PC-9 (cell line): ENCODE measurements at regions not wholly inside any gene's neighbourhood (a gene's known extent, or its start where the extent isn't known, plus 50 kb on each side); places are given as distances from the start of the nearest gene placed in this dataset.

Source experiments
- BruUV-seq: library from RNA; stranded (reverse); fragments of 400-500 nt; replicated peaks from 2 replicates; lab custom pipeline; 2021; lab: Mats Ljungman, UMichigan
- CTCF ChIA-PET: fragments of 300-600 bp; sonication (Branson Sonifier 250); formaldehyde crosslinking; loops from one replicate; lab custom pipeline; 2022; ENCODE audit warnings: antibody characterized with exemption; lab: Charles Lee
- POLR2A ChIA-PET: fragments of 300-600 bp; sonication (Branson Sonifier 250); formaldehyde crosslinking; loops from one replicate; lab custom pipeline; 2022; ENCODE audit warnings: antibody characterized with exemption; ENCODE audit not compliant: unreplicated experiment; lab: Charles Lee
- DNase-seq, 2 experiments: peaks; one replicate each; pipeline versions ENCODE4 v3.0.0 to v3.0.0-alpha.2; 2015 to 2022; ENCODE audit warnings: mixed read lengths in 1 of 2
- H2AFZ ChIP-seq: fragments of 200-600 bp; sonication (generic); 2 replicates; pipeline ENCODE4 v1.8.1; 2017; ENCODE audit warnings: antibody characterized with exemption
- H3F3A ChIP-seq: fragments of 200-600 bp; sonication (generic); 2 replicates; pipeline ENCODE4 v1.8.1; 2017; ENCODE audit warnings: antibody characterized with exemption, mild to moderate bottlenecking, low read depth; ENCODE audit not compliant: insufficient read depth
- H3K27ac ChIP-seq: fragments of 200-600 bp; sonication (generic); 2 replicates; pipeline ENCODE4 v1.6.1; 2016; ENCODE audit warnings: mixed run types
- H3K27me3 ChIP-seq: fragments of 200-600 bp; sonication (generic); 2 replicates; pipeline ENCODE4 v1.6.1; 2016; ENCODE audit warnings: low read depth, mixed run types; ENCODE audit not compliant: insufficient read depth
- H3K36me3 ChIP-seq: fragments of 200-600 bp; sonication (generic); 2 replicates; pipeline ENCODE4 v1.6.1; 2016; ENCODE audit warnings: low read depth, mixed run types
- H3K4me1 ChIP-seq: fragments of 200-600 bp; sonication (generic); replicated peaks from 2 replicates; pipeline ENCODE4 v1.6.1; 2016; ENCODE audit warnings: mixed run types; ENCODE audit not compliant: insufficient read depth
- H3K4me2 ChIP-seq: fragments of 200-600 bp; sonication (generic); 2 replicates; pipeline ENCODE4 v1.6.1; 2017; ENCODE audit warnings: mixed run types
- H3K4me3 ChIP-seq: fragments of 200-600 bp; sonication (generic); 2 replicates; pipeline ENCODE4 v1.6.1; 2016; ENCODE audit warnings: mixed run types
- H3K79me2 ChIP-seq: fragments of 200-600 bp; sonication (generic); 2 replicates; pipeline ENCODE4 v1.6.1; 2017; ENCODE audit warnings: low read depth, mixed run types
- H3K9me2 ChIP-seq: fragments of 200-600 bp; sonication (generic); 2 replicates; pipeline ENCODE4 v1.8.1; 2017; ENCODE audit warnings: mild to moderate bottlenecking; ENCODE audit not compliant: insufficient read depth
- H3K9me3 ChIP-seq: fragments of 200-600 bp; sonication (generic); 2 replicates; pipeline ENCODE4 v1.8.1; 2016; ENCODE audit warnings: low read depth; ENCODE audit not compliant: insufficient read depth
- H4K20me1 ChIP-seq: fragments of 200-600 bp; sonication (generic); 2 replicates; pipeline ENCODE4 v1.8.1; 2017; ENCODE audit not compliant: insufficient read depth
- EZH2 ChIP-seq: fragments of 200-600 bp; sonication (generic); IDR thresholded peaks from 2 replicates; pipeline ENCODE4 v1.8.0; 2017; ENCODE audit warnings: antibody characterized with exemption, low read depth
- intact Hi-C: fragments of 100-400 bp; cut with micrococcal nuclease; formaldehyde crosslinking; loops from one replicate; pipeline ENCODE4 v1.10.0; 2022; ENCODE audit not compliant: unreplicated experiment
- TF ChIP-seq, protein P1 (sequence below): fragments of 200-600 bp; sonication (generic); conservative IDR thresholded peaks from 2 replicates; pipeline ENCODE4 v1.6.1; 2017; ENCODE audit warnings: mixed run types, antibody characterized with exemption, mild to moderate bottlenecking, moderate library complexity

DNA sequence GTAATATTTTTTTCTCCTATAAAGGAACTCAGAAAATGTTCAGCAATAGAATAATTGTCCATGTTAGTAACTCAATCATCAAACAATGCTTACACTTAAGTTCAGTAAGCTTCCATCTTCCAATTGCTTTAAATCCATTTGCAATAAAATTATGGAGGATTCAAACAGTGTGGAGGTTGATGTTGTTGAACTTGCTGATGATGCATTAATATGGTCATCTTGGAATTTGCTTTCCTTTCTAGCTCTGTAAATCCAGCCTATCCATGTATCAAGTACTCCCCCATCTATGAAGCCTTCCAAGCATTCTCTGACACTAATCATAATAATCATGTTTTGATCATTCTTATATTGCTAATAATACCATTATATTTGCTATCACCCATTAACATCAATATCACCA, 378.4 kb upstream of the CNTN3 start:
- Histone ChIP-seq H3K9me2 (no peaks in the 10 kb centered on the region), H3K79me2 (no peaks in the 10 kb centered on the region), H3K36me3 (no peaks in the 10 kb centered on the region), H3K27ac (no peak overlapping the region), H4K20me1 (no peaks in the 10 kb centered on the region; the same call in 1 of the 2 replicates), H2AFZ (no peak overlapping the region), H3K9me3 (no peaks in the 10 kb centered on the region), H3K27me3 (no peaks in the 10 kb centered on the region), H3K4me2 (no peak overlapping the region), H3K4me3 (no peak overlapping the region), H3F3A (no peaks in the 10 kb centered on the region), H3K4me1 (no peaks in the 10 kb centered on the region)
- no TSS peak for BruUV-seq
- no peak for TF ChIP-seq EZH2
- TF ChIP-seq, protein P1, sequence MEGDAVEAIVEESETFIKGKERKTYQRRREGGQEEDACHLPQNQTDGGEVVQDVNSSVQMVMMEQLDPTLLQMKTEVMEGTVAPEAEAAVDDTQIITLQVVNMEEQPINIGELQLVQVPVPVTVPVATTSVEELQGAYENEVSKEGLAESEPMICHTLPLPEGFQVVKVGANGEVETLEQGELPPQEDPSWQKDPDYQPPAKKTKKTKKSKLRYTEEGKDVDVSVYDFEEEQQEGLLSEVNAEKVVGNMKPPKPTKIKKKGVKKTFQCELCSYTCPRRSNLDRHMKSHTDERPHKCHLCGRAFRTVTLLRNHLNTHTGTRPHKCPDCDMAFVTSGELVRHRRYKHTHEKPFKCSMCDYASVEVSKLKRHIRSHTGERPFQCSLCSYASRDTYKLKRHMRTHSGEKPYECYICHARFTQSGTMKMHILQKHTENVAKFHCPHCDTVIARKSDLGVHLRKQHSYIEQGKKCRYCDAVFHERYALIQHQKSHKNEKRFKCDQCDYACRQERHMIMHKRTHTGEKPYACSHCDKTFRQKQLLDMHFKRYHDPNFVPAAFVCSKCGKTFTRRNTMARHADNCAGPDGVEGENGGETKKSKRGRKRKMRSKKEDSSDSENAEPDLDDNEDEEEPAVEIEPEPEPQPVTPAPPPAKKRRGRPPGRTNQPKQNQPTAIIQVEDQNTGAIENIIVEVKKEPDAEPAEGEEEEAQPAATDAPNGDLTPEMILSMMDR, result no peak
- CTCF ChIA-PET, result no interaction called here
- POLR2A ChIA-PET, result no interaction called here
- DNase-seq, result no peak
- intact Hi-C loops, result no loop called here

DNA sequence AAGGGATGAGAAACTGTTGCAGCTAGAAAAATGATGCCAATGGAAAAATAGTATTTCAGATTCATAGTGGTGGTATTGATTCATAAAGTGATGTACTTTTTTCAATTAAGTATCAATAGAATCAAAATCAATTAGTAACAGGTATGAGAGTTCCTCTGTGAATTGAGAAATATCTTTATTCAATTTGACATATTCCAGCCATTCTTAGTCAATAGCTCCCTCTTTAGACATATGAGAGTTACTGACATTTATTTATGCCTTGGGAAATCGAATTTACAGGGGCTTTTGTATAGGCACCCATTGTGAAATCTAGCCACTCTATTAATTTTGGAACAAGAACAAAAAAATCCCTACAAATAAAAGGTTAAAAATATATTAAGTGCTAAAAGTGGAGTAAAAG, 386.9 kb upstream of the CNTN3 start:
- H3K27ac ChIP-seq, result no peak overlapping the region
- intact Hi-C loops, result no loop called here
- no peaks in the 10 kb centered on the region for H3K79me2 ChIP-seq
- H3K4me1 ChIP-seq, result no peaks in the 10 kb centered on the region
- no peak overlapping the region for H3K4me3 ChIP-seq
- ChIA-PET CTCF (interaction anchor here (0.5 to 0.6 kb wide), 2 partner anchors 11 to 65 kb away, joined by 3 to 5 read pairs; no protein-coding TSS in a partner anchor), POLR2A (no interaction called here)
- no peaks in the 10 kb centered on the region for H3K27me3 ChIP-seq
- H3K9me2 ChIP-seq, result no peaks in the 10 kb centered on the region
- no peaks in the 10 kb centered on the region for H3F3A ChIP-seq
- no peak overlapping the region for H2AFZ ChIP-seq
- TF ChIP-seq, protein P1, result peak; percentile 54
- no peak for TF ChIP-seq EZH2
- no peak for DNase-seq
- H4K20me1 ChIP-seq, result no peaks in the 10 kb centered on the region
- H3K36me3 ChIP-seq, result no peaks in the 10 kb centered on the region
- H3K4me2 ChIP-seq, result no peak overlapping the region
- no TSS peak for BruUV-seq
- H3K9me3 ChIP-seq, result no peaks in the 10 kb centered on the region

DNA sequence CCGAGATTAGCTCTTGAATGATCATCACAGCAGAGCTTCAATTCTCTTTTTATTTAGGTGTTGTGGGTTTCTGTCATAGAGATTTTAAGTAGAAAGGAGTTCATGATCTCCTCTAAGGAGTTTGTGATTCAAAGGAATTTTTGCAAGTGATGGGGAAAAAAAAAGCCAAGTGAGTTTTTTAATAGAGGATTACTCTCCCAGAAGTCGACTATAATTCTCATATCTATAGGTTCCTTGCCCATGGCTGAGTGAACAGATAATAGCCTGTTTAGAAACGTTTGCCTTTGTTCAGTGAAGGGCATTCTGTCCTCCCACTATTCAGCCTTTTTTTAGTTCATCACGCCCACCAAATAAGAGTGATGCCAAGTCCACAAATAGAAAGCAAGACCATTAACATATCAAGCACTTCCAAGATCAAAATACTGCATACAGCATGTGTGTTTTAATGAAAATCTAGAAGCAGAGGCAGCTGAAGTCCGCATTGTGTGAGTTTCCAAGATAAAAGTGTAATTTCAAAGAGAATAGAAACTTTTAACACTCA, 398.4 kb upstream of the CNTN3 start:
- no TSS peak for BruUV-seq
- no peak overlapping the region for H2AFZ ChIP-seq
- no peak for TF ChIP-seq EZH2
- H3K4me3 ChIP-seq, result no peak overlapping the region
- no peaks in the 10 kb centered on the region for H3K4me1 ChIP-seq
- H3K27ac ChIP-seq, result no peak overlapping the region
- ChIA-PET POLR2A (no interaction called here), CTCF (interaction anchor here (0.7 kb wide), 1 partner anchor 11 kb away, joined by 3 read pairs; no protein-coding TSS in a partner anchor)
- intact Hi-C loops, result no loop called here
- H3K79me2 ChIP-seq, result no peaks in the 10 kb centered on the region
- no peaks in the 10 kb centered on the region for H4K20me1 ChIP-seq
- DNase-seq, result no peak
- H3K9me2 ChIP-seq, result no peaks in the 10 kb centered on the region
- no peaks in the 10 kb centered on the region for H3K36me3 ChIP-seq
- H3K27me3 ChIP-seq, result no peaks in the 10 kb centered on the region
- H3K9me3 ChIP-seq, result no peaks in the 10 kb centered on the region
- no peak overlapping the region for H3K4me2 ChIP-seq
- no peaks in the 10 kb centered on the region for H3F3A ChIP-seq

DNA sequence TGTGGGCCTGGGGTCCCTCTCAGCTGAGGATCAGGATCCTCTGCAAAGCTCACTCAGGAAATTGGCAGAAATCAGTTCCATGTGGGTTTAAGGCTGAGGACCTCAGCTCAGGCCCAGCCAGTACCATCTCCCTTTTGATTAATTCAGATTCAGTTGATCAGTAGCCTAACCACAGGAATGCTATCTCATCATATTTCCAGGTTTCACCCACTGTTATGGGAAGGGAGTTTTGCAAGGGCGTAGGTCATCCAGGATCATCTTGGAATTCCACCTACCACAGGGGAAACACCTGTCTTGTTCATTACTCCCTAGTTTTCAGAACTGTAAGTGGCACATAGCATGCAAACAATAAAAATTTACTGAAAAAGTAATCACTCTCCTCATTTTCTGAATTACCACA, 399.5 kb upstream of the CNTN3 start:
- Histone ChIP-seq H3K9me3 (no peaks in the 10 kb centered on the region), H3K79me2 (no peaks in the 10 kb centered on the region), H3K4me2 (no peak overlapping the region), H3K27me3 (no peaks in the 10 kb centered on the region), H3K36me3 (no peaks in the 10 kb centered on the region), H3F3A (no peaks in the 10 kb centered on the region), H3K4me1 (no peaks in the 10 kb centered on the region), H3K4me3 (no peak overlapping the region), H4K20me1 (no peaks in the 10 kb centered on the region; the same call in 1 of the 2 replicates), H3K9me2 (no peaks in the 10 kb centered on the region), H3K27ac (no peak overlapping the region), H2AFZ (no peak overlapping the region)
- TF ChIP-seq, protein P1, result no peak
- no peak for TF ChIP-seq EZH2
- no peak for DNase-seq
- POLR2A ChIA-PET, result no interaction called here
- intact Hi-C loops, result no loop called here
- CTCF ChIA-PET, result no interaction called here
- BruUV-seq, result no TSS peak
